GM19023 (cell line): ENCODE measurements at regions not wholly inside any gene's neighbourhood (a gene's known extent, or its start where the extent isn't known, plus 50 kb on each side); places are given as distances from the start of the nearest gene placed in this dataset.

Experiments used
- ATAC-seq: cut with Tn5 transposase; IDR thresholded peaks from one replicate; pipeline ENCODE4 v1.9.1; 2021; ENCODE audit warnings: mild to moderate bottlenecking, moderate library complexity; ENCODE audit not compliant: unreplicated experiment

DNA sequence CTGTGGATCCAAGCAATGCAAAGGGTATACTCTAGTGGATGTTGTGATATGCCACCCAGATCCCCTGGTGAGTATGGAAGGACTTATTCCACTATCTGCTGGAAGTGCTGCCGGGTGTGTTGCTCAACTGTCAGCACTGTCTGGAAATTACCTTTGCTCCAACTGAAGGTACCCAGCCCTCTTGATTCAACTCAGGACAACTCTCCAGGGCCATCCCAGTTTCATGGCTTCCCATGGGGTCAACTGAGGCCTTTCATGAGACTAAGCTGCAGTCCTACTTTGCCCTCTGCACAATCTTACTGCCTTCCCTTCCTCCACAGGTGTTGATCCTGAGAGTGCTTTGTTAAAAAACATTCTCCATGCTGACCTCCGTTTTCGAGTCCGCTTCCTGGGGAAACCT is 99.8 kb downstream of the SPRY1 start:
- no peak for ATAC-seq

DNA sequence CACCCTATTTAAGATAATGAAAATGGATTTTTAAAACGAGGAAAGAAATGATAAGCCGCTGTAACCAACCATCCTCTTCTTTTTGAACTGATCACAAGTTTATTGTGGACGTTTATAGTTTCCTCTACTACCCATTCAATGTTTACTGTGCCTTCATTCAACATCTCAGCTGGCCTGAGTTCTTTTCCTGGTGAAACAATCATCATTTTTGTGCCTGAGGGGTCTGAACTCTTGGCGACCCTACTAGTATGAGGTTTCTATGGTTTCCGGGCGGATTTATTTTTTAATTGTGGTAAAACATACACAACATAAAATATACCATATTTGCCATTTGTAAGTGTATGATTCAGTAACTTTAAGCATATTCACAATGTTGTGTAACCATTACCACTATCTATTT is 100.7 kb downstream of the SPRY1 start:
- ATAC-seq: no peak

DNA sequence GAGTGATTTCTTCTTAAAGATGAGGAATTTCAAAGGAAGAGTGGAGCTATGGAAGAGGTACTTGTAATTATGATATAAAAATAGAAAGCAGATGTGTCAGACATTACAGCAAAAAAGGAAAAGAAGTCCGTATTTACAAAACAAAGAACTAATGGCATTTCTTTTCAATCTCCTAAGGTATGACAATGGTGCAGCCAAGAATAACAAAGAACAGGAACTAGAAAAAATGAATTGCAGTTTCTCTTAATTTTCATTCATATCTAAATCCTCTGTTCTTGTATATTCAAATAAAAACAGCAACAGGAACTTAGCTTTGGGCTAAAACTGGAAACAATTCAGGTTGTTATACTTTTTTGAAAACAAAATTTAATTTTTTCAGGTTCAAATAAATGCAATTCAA is 105.1 kb downstream of the SPRY1 start:
- ATAC-seq: no peak

DNA sequence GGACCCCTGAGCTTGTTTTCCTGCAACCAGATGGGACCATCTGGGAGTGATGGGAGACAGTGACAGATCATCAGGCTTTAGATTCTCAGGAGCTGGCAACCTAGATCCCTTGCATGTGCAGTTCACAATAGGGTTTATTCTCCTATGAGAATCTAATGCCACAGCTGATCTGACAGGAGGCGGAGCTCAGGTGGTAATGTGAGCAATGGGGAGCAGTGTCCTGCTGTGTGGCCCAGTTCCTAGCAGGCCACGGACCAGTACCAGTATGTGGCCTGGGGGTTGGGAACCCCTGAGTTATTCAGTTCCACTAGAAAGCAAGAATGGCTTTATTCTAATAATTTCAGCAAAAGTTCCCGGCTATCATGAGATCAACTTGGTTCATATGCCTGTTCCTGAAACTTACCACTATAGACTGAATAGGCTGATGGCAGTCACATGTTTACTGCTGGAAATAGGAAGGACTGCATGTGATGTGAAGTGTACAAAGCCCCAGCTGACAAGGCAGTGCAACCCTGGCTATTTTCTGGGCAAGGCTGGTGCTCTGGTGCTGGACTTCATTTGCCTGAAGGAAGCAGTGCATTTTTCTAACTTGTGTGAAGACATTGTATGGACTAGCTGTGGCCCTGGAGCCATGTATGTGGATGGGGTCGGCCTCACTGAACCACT is 107.2 kb downstream of the SPRY1 start:
- no peak for ATAC-seq

DNA sequence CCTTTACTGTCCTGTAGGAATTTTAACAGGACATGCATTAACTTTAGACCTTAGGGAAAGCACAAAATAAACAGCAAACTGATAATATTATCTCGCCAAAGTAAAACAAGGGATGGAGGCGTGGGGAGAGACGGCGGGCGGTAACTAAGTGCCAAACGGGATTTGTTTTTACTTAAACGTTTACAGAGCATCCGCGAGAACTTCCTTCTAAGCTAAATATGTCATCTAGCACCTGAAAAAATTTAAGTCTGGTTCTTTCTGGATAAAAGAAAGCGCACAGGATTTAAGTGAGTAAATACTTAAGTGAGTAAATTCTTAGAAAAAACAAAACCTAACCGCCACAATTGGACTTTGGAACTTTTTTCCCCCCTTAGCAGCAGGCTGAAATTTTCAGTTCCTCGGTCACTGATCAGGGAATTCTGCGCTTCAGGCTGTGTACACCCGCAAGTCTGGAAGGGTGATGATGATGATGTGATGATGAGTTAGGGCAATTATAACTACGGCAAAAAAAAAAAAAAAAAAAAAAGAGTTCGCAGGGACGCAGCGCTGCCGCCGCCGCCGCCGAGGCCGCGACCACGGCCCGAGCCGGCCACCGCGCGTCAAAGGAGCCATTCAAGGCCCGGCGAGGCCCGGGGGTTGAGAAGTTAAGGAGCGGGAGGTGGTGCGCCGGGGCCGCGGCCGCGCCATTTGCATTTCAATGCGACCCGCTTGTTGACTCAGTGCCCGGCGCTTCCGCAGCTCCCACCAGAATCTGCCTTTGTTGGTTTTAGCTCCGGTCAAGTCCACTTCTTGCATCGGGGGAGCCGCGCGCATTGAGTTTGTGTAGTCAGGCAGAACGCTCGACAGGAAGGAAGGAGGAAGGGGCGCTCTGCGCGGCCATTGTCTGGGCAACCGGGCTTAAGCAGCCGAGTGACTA is 108.8 kb downstream of the SPRY1 start:
- ATAC-seq: peak; percentile 64

DNA sequence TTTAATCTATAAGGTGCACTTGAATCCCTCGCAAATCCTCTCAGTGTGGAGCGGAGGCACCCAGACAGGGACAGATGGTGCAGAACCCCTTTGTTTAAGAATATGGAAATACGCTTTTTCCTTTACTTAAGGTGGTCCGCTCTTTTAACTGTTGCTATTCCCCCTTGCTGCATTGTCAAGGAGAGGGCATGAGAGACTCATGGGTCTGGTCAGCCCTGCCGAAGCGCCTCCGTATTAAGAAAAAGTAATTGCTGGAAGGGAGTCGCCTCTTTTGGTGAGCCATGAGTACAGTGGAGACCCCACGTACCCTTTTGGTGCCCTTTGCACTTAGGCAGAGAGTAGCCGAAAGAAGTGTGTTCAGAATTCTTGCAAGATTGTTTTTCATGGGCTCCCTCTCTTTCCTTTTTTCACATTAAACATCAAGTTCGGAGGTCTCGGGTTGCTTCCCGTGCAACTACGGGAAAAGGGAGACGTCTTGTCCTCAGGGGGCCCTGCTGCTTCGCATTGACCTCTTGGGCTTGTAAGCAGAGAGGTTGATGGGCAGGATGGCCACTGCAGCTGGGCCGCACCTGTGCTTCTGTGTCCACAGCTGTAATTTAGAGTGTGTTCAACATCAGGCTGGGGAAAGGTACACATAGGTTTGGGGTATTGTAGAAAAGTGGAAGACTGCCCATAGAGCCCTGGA is 109.6 kb downstream of the SPRY1 start:
- no peak for ATAC-seq

DNA sequence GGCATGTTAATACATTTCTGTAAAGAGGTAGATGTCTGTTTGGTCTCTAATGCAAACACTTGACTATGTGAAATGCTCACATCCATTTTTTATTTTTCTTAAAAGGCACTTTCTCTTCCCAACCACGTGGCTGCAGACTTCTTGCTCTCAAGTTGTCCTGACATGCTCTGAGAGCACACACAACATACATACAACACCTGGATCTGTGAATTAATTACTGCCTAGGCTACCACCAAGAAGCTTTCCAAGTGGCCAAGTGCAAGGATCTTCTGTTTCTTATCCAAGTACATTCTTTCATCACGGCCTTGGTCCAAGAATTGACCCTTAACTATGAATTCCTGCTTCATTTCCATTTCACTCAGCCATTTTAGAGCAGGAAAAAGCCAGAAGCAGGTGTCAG is 110.8 kb downstream of the SPRY1 start:
- ATAC-seq: no peak

DNA sequence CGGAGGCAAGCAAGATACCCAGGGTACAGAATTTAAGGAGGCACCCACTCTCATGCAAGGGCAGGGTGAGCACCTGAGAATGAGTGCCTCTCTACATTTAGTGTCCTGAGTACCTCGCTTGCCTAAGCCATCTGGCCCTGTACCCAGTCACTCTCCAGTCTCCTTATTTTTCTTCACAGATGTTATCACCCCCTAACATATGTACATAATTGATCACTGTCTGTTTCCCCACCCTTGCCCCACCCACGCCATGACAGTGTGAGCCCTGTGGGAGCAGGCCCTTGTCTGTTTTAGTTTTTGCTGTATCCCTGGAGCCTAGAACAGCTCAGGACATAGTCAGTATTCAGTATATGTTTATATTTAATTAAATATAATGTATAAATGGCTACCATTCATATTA is 113.6 kb downstream of the SPRY1 start:
- no peak for ATAC-seq

DNA sequence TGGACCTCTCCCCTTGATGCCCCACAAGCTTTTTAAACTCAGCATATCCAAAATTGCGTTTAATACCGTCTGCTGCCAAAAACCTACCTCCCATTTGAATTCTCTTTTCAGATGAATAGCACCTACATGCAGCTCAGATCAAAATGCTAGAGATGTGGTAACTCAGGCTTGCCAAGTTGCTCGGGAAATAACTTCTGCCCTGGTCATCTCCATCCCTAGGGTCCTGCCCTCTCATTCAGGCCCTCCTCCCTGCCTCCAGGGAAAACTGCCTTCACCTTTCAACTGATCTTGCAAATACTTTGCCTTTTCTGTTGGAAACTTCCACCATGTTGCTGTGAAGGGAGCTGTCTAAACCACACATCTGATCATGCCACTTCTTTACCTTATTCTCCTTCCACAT is 114.1 kb downstream of the SPRY1 start:
- ATAC-seq: no peak

DNA sequence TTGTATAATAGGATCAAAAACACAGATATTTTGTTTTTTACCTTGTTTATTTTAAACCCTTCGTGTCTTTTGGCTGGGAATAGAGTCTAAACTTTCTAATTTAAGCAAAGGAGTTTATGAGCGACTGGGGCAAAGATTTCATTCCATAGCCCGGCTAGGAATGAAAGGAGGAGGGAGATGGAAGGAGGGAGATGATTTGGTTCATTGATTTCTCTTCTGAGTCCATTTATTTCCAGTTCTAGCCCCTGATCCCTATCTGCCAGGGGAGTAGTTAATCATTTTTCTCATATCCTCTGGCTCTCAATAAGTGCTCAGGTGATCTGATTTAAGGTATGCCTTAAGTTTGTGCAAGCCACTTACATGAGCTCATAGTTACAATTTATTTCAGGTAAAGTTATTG is 120.0 kb downstream of the SPRY1 start:
- no peak for ATAC-seq

DNA sequence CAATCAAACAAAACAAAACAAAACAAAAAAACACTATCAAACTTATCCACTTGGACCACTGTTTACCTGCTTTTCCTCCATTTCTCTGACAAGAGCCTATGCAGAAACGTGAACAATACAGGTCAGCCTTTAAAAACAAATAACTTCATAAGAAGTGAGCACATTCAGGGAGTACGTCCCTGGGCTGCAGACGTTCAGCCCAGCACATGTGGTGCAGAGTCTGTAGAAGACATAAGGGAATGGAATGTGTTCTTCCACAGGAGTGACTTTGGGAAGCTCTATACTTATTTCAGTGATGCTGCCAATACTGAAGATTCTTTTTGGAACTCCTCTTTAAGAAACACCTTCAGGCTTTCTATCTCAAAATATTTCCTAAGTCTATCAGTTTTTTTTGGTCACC is 120.6 kb downstream of the SPRY1 start:
- ATAC-seq: no peak

DNA sequence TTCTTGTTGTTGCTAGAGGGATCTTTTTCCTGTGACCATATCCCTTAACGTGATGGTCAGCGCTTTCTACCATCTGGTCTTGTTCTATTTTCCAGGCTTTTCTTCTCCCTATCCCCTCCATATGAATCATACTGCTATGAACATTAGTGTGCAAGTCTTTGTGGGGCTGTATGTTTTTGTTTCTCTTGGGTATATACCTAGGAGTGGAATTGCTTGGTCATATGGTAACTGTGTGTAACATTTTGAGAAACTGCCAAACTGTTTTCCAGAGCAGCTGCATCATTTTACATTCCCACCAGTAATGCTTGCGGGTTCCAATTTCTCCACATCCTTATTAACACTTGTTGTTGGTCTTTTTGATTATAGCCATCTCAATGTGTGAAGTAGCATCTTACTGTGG is 121.4 kb downstream of the SPRY1 start:
- ATAC-seq: no peak

DNA sequence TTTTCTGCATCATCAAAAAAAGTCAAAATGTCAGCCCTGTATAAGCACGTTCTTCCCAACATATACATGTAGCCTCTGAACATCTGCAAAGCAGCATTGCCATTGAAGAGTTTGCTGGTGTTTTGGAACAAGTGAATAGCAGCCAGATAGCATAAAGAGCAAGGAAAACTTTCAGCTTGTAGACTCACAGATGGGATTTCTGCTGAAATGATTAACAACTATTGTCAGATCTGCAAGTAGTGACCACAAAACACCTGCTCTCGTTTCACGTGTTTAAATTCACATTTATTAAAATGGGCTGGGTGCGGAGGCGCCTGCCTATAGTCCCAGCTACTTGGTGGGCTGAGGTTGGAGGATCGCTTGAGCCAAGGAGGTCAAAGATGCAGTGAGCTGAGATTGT is 123.7 kb downstream of the SPRY1 start:
- ATAC-seq: no peak

DNA sequence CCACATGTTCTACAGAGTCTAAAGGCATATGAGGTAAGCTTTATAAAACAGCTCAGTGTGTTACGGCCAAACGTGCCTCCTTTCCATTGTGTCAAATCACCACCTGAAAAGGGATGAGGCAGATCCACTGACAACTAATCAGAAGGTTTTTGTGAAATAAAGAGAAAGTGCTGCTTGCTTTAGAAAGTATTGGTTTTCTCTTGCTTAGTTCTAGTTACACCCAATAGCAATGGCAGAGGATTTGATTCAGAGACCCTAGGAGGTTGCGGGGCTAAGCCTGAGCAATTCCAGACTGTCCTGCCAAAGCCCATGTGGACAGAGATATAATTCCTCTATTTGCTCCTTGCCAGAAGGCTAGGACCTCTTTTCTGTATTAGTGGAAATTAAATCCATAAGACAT is 125.5 kb downstream of the SPRY1 start:
- no peak for ATAC-seq

DNA sequence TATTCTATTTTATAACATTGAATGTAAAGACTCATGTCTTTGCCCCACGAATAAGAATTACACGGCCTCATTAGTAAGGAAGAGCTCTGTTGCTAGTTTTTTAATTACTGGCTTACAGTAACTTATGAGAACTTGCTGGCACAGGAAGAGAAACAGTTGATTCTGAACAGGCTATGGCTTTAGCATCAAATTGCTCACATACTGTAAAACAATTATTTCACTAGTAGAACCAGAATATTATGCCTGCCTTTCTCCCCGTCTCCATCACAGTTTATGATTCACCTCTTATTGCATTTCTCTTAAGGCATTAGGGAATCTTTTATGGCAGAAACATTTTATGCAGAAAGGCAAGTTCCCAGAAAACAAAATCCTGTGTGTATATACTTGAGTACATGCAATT is 126.1 kb downstream of the SPRY1 start:
- ATAC-seq: no peak

DNA sequence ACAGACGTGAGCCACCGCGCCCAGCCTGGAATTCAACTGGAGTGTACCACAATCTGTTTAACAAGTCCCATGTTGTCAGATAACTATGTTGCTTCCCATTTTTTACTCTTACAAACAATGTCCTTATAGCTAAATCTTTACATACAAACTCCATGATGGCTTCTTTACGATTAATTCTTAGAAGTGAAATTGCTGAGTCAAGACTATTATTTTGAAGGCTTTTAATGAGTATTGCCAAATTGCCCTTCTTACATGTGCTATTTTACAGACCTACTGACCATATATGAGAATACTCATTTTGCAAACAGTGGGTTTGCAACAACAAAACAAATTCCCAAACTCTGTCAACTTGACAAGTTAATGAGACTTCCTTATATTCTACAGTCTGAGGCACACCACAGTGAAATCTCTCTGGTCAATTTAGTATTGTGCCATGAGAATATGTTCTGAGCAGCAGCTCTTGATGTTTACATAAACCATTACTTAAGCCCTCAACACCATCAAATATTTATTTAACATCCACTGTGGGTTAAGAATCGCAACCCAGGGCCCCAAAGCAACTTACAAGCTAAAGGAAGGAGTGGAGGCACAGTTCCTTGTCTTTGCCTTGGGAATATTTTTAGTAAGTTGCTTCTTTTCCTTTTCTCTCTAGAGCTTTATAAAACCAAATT is 128.5 kb downstream of the SPRY1 start:
- no peak for ATAC-seq

DNA sequence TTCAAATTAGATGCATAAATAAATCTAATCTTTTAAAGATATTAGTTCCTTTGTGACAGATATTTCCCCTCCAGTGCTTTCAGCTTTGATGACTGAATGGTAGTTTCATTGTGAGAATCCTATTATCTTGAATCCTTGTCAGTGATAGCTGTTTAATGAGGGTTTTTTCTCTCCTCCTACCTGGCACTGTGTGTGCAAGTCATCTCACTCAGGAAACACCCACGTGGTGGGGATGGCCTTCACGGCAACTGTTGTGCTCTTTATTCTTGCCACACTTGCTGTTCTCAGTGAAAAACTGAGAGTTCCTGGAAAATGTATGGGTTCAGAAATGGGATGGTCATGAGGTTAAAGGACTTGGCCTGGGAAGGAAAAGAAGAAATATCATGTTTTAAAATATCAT is 129.9 kb downstream of the SPRY1 start:
- ATAC-seq: no peak

DNA sequence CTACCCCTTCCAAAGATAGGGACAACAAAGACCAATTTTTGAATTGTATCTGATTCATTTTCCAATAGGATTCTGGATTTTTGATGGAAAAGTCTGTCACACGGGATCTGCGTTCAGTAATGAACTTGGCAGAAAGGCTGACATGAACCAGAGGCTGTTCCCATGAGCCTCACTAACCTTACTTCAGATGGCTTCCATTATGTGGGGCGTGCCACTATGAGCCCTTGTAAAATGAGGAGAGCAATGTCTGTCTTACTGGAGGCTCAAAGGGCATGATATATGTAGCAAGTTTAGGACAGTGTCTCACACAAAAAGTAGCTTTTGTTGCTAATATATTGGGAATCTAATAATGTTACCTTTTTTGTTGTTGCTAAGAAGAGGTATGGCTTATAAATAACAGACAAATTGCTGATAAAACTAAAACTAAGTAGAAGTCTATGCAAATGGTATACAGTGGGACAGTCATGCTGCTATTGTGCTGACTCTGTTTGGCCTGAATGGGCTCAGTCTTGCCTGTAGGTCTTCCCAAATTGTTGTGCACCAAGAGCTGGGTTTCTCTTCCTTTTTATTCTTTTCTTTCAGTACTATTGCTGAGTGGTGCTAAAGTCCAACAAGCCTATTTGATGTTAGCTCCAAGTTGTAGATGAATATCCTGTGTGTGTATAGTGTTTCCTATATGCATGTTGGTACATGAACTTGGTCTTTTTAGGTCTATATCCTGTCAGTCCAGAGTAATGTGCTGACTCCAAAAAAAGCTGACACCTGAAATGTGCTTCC is 132.1 kb downstream of the SPRY1 start:
- ATAC-seq: no peak

DNA sequence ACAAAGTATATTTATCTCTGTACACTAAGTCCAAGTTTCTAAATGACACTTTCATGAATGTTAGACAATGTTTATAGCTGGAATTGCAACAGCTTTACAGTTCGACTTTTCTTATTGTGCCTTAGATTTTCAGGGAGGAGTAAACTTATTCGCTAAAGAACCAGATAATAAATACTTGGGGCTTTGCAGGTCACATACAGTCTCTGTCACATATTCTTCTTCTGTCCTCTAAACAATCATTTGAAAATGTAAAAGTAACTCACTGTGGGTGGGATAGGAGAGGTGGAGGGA is 132.6 kb downstream of the SPRY1 start:
- ATAC-seq: no peak

DNA sequence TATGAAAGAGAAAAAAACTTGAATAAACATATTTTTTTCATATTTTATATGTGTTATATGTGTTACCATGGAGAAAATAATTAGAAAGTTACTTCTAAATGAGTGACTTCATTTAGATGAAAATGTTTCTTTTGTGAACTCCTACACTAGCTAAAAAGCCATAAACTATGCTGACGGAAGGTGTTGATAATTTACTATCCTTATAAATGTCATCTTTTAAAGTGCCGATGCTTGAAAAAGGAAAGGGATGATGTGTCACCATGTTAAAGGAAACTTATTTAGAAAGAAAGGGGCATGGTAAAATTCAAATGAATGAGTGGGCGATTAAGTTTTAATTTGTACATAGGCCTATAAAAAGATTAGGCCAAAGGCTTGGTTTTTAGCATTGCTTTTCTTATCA is 133.8 kb downstream of the SPRY1 start:
- no peak for ATAC-seq
